H9 (cell line): ENCODE measurements at regions not wholly inside any gene's neighbourhood (a gene's known extent, or its start where the extent isn't known, plus 50 kb on each side); places are given as distances from the start of the nearest gene placed in this dataset.
"Not testable (repeated sequence)": the region's sequence is repeated elsewhere in the genome, so short reads cannot be mapped to it uniquely, and the experiment has no call there.

Source experiments
- DNase-seq: peaks from one replicate; pipeline ENCODE4 v3.0.0-alpha.2; 2017
- H2AFZ ChIP-seq: one replicate; pipeline ENCODE4 v1.6.1; 2013; ENCODE audit warnings: mild to moderate bottlenecking, low read length, control low read depth, moderate library complexity
- H2AK5ac ChIP-seq: 2 replicates; pipeline ENCODE4 v1.6.1; 2013; ENCODE audit warnings: low read length, control low read depth, mixed read lengths; ENCODE audit not compliant: insufficient read length
- H2BK120ac ChIP-seq: one replicate; pipeline ENCODE4 v1.6.1; 2013; ENCODE audit warnings: low read depth, mild to moderate bottlenecking, low read length, control low read depth, inconsistent platforms; ENCODE audit not compliant: poor library complexity, severe bottlenecking
- H2BK12ac ChIP-seq: 2 replicates; pipeline ENCODE4 v1.6.1; 2013; ENCODE audit warnings: low read length, control low read depth, mixed read lengths, low read depth; ENCODE audit not compliant: insufficient read length
- H2BK15ac ChIP-seq: 2 replicates; pipeline ENCODE4 v1.6.1; 2013; ENCODE audit warnings: low read depth, low read length, control low read depth
- H2BK20ac ChIP-seq: one replicate; pipeline ENCODE4 v1.6.1; 2013; ENCODE audit warnings: low read depth, mild to moderate bottlenecking, low read length, control low read depth, inconsistent platforms; ENCODE audit not compliant: poor library complexity, severe bottlenecking
- H2BK5ac ChIP-seq: 2 replicates; pipeline ENCODE4 v1.6.1; 2013; ENCODE audit warnings: low read length, control low read depth, mixed read lengths; ENCODE audit not compliant: insufficient read length
- H3K14ac ChIP-seq: 2 replicates; pipeline ENCODE4 v1.6.1; 2013; ENCODE audit warnings: low read length, control low read depth; ENCODE audit not compliant: insufficient read depth
- H3K18ac ChIP-seq: 2 replicates; pipeline ENCODE4 v1.6.1; 2013; ENCODE audit warnings: low read depth, mild to moderate bottlenecking, mixed read lengths, low read length, control low read depth; ENCODE audit not compliant: insufficient read length
- H3K23ac ChIP-seq: 2 replicates; pipeline ENCODE4 v1.6.1; 2013; ENCODE audit warnings: low read length, control low read depth, mixed read lengths, low read depth; ENCODE audit not compliant: insufficient read length
- H3K23me2 ChIP-seq: 2 replicates; pipeline ENCODE4 v1.6.1; 2013; ENCODE audit warnings: low read depth, mild to moderate bottlenecking, mixed read lengths, low read length, control low read depth; ENCODE audit not compliant: insufficient read length, poor library complexity, severe bottlenecking
- H3K27ac ChIP-seq: 2 replicates; pipeline ENCODE4 v1.5.1; 2013; ENCODE audit warnings: low read length, control low read depth, mixed read lengths, low read depth; ENCODE audit not compliant: insufficient read length
- H3K27me3 ChIP-seq: 2 replicates; pipeline ENCODE4 v1.6.1; 2013; ENCODE audit warnings: low read length, control low read depth, inconsistent platforms; ENCODE audit not compliant: insufficient read depth
- H3K4ac ChIP-seq: 2 replicates; pipeline ENCODE4 v1.6.1; 2013; ENCODE audit warnings: low read depth, mild to moderate bottlenecking, control low read depth, inconsistent platforms, low read length, moderate library complexity
- H3K4me1 ChIP-seq: 2 replicates; pipeline ENCODE4 v1.6.1; 2013; ENCODE audit warnings: low read length, control low read depth, inconsistent platforms; ENCODE audit not compliant: insufficient read depth
- H3K4me2 ChIP-seq: 2 replicates; pipeline ENCODE4 v1.6.1; 2013; ENCODE audit warnings: low read length, control low read depth, mixed read lengths; ENCODE audit not compliant: insufficient read length, insufficient read depth
- H3K56ac ChIP-seq: 2 replicates; pipeline ENCODE4 v1.6.1; 2013; ENCODE audit warnings: low read depth, mild to moderate bottlenecking, mixed read lengths, low read length, control low read depth; ENCODE audit not compliant: insufficient read length
- H3K79me1 ChIP-seq: 2 replicates; pipeline ENCODE4 v1.6.1; 2013; ENCODE audit warnings: low read depth, mild to moderate bottlenecking, moderate library complexity, low read length, control low read depth, inconsistent platforms; ENCODE audit not compliant: insufficient read depth, poor library complexity, severe bottlenecking
- H3K79me2 ChIP-seq: 2 replicates; pipeline ENCODE4 v1.6.1; 2013; ENCODE audit warnings: low read length, control low read depth, inconsistent platforms; ENCODE audit not compliant: insufficient read depth
- H3K9ac ChIP-seq: 2 replicates; pipeline ENCODE4 v1.6.1; 2013; ENCODE audit warnings: low read length, control low read depth, mixed read lengths; ENCODE audit not compliant: insufficient read length; ENCODE audit errors: extremely low read depth
- H3K9me3 ChIP-seq: one replicate; pipeline ENCODE4 v1.6.1; 2013; ENCODE audit warnings: low read depth, low read length, inconsistent platforms; ENCODE audit not compliant: control insufficient read depth
- H3T11ph ChIP-seq: one replicate; pipeline ENCODE4 v1.6.1; 2013; ENCODE audit warnings: mild to moderate bottlenecking, low read length, control low read depth, inconsistent platforms
- H4K20me1 ChIP-seq: one replicate; pipeline ENCODE4 v1.6.1; 2013; ENCODE audit not compliant: control insufficient read depth, insufficient read length, insufficient read depth
- H4K5ac ChIP-seq: 2 replicates; pipeline ENCODE4 v1.6.1; 2013; ENCODE audit warnings: low read depth, mild to moderate bottlenecking, mixed read lengths, low read length, control low read depth; ENCODE audit not compliant: insufficient read length
- H4K8ac ChIP-seq: replicated peaks from 2 replicates; pipeline ENCODE4 v1.6.1; 2013; ENCODE audit warnings: low read length, control low read depth, mixed read lengths, low read depth; ENCODE audit not compliant: insufficient read length
- H4K91ac ChIP-seq: 2 replicates; pipeline ENCODE4 v1.6.1; 2013; ENCODE audit warnings: low read depth, mild to moderate bottlenecking, moderate library complexity, mixed read lengths, low read length, control low read depth; ENCODE audit not compliant: insufficient read length
- H3K27ac Mint-ChIP-seq, 3 experiments: 2 replicates in 2 of 3; 3 replicates in 1 of 3; pipeline ENCODE4 v1.8.0; 2020 to 2021; ENCODE audit warnings: mixed read lengths in 3 of 3, mild to moderate bottlenecking in 1 of 3, moderate library complexity in 1 of 3
- H3K27me3 Mint-ChIP-seq: 2 replicates; pipeline ENCODE4 v1.8.0; 2021; ENCODE audit warnings: low read depth, mild to moderate bottlenecking, moderate library complexity, mixed read lengths
- H3K36me3 Mint-ChIP-seq, 3 experiments: 2 replicates in 2 of 3; 3 replicates in 1 of 3; pipeline ENCODE4 v1.8.0; 2020 to 2021; ENCODE audit warnings: low read depth in 3 of 3, mixed read lengths in 3 of 3; ENCODE audit not compliant: insufficient read depth in 1 of 3
- H3K4me1 Mint-ChIP-seq, 2 experiments: 2 replicates each; pipeline ENCODE4 v1.8.0; 2020; ENCODE audit warnings: mixed read lengths in 2 of 2
- H3K4me3 Mint-ChIP-seq, 2 experiments: 2 replicates in 1 of 2; 3 replicates in 1 of 2; pipeline ENCODE4 v1.8.0; 2020 to 2021; ENCODE audit warnings: mild to moderate bottlenecking in 2 of 2, mixed read lengths in 2 of 2, moderate library complexity in 1 of 2
- H3K9me3 Mint-ChIP-seq, 2 experiments: 2 replicates in 1 of 2; 3 replicates in 1 of 2; pipeline ENCODE4 v1.8.0; 2020; ENCODE audit warnings: mild to moderate bottlenecking in 2 of 2, mixed read lengths in 2 of 2, moderate library complexity in 1 of 2
- CTCF ChIP-seq: fragments of 200-600 bp; sonication (generic); conservative IDR thresholded peaks from 3 replicates; pipeline ENCODE4 v1.8.0; 2021; ENCODE audit warnings: antibody characterized with exemption, mild to moderate bottlenecking
- WGBS: extraction: QIAGEN DNeasy Blood & Tissue Kit; methylation state at CpG from one replicate; pipeline ENCODE4 v1.1.7; 2013; ENCODE audit warnings: missing lambda C conversion rate, low lambda C conversion rate, mixed read lengths; ENCODE audit not compliant: insufficient read length; ENCODE audit errors: extremely low coverage; 5-methylcytosine and 5-hydroxymethylcytosine counted together

- Mint-ChIP-seq H3K4me1 (peaks cover 13 to 20% of the 10 kb centered on the region in 2 experiments), H3K27ac (no peak overlapping the region), H3K36me3 (0 out of 7 replicates have a peak, but pooled peaks cover 0 to 2% (median 0%) of the 10 kb centered on the region in 3 experiments), H3K4me3 (no peak overlapping the region), H3K27me3 (peaks cover 2% of the 10 kb centered on the region), H3K9me3 (no peaks in the 10 kb centered on the region)
- Histone ChIP-seq H3K9me3 (no peaks in the 10 kb centered on the region), H3K4me1 (0 out of 2 replicates have a peak, but pooled peaks cover 2% of the 10 kb centered on the region), H4K5ac (no peak overlapping the region), H3K27ac (no peak overlapping the region), H3K18ac (no peak overlapping the region), H4K20me1 (no peaks in the 10 kb centered on the region), H3K79me1 (no peaks in the 10 kb centered on the region), H2AFZ (no peak overlapping the region), H3K23ac (no peak overlapping the region), H3K4me2 (no peak overlapping the region), H2BK20ac (no peak overlapping the region), H3K56ac (no peak overlapping the region), H2BK5ac (no peak overlapping the region), H3K14ac (no peak overlapping the region), H2BK120ac (no peak overlapping the region), H4K8ac (no peak overlapping the region), H3K79me2 (no peaks in the 10 kb centered on the region), H2AK5ac (no peak overlapping the region), H2BK15ac (no peak overlapping the region), H3T11ph (no peak overlapping the region), H3K4ac (no peak overlapping the region), H3K23me2 (no peaks in the 10 kb centered on the region), H2BK12ac (no peak overlapping the region), H3K27me3 (no peaks in the 10 kb centered on the region), H3K9ac (no peak overlapping the region), H4K91ac (no peak overlapping the region)
- no peak for DNase-seq
- no peak for TF ChIP-seq CTCF
- no CpG with 5 or more reads among the region's 2 CpGs for WGBS
Observed at GRCh38 chr7:142436601-142437000, 178.7 kb upstream of the PRSS58 start.

DNA sequence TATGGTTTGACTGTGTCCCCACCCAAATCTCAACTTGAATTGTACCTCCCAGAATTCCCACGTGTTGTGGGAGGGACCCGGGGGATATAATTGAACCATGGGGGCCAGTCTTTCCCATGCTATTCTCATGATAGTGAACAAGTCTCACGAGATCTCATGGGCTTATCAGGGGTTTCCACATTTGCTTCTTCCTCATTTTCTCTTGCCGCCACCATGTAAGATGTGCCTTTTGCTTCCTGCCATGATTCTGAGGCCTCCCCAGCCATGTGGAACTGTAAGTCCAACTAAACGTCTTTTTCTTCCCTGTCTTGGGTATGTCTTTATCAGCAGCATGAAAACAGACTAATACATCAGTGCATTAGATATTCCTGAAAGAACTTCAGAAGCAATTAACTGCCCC is 177.7 kb upstream of the PRSS58 start:
- not testable (repeated sequence) for H3K27me3 Mint-ChIP-seq, H4K5ac ChIP-seq, H2AFZ ChIP-seq, DNase-seq, H2BK5ac ChIP-seq, H4K91ac ChIP-seq, H2BK20ac ChIP-seq, H3K4ac ChIP-seq, H3K23me2 ChIP-seq, H2BK120ac ChIP-seq, H3K14ac ChIP-seq, H3K9me3 Mint-ChIP-seq, H2AK5ac ChIP-seq, H3T11ph ChIP-seq, H3K4me3 Mint-ChIP-seq, H2BK12ac ChIP-seq, H3K4me1 Mint-ChIP-seq, H3K4me2 ChIP-seq, H4K8ac ChIP-seq, H3K27ac Mint-ChIP-seq, H3K27me3 ChIP-seq, H3K4me1 ChIP-seq, H4K20me1 ChIP-seq, H3K56ac ChIP-seq, H3K79me2 ChIP-seq, H3K23ac ChIP-seq, H3K36me3 Mint-ChIP-seq, H3K27ac ChIP-seq, H3K79me1 ChIP-seq, H3K18ac ChIP-seq, H2BK15ac ChIP-seq, H3K9me3 ChIP-seq, H3K9ac ChIP-seq
- WGBS: no CpG with 5 or more reads among the region's 5 CpGs
